ENCODE measurements at regions not wholly inside any gene's neighbourhood (a gene's known extent, or its start where the extent isn't known, plus 50 kb on each side); places are given as distances from the start of the nearest gene placed in this dataset.

DNA sequence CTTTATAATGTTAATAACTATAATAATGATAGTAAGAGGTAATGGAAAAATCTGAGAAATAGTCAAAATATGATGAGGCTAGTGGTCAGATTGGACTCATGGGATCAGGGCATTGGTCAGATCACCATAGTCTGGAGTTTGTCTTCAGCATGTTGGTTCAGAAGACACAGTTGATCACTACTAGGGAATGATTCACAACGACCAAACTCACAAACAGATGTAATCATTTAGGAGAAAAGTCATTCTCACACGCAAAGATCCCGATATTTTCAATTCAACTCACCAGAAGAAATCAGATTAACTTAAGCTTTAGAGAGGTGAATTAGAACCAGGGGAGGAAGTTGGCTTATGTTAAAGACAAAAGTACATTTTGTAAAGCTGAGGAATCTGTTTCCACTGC lies 131.8 kb downstream of the LURAP1L start:
- TF ChIP-seq TCF12 (IDR thresholded peaks at IDR 0.05; ENCODE audit: low read depth) (no peak), TAF1 (IDR thresholded peaks at IDR 0.05; ENCODE audit: low read depth) (no peak), CEBPB (IDR thresholded peaks at IDR 0.05) (no peak), FOXM1 (IDR thresholded peaks at IDR 0.05; ENCODE audit: borderline replicate concordance, low read depth) (no peak), RAD21 (IDR thresholded peaks at IDR 0.05; ENCODE audit: low read depth) (no peak), EP300 (IDR thresholded peaks at IDR 0.05; ENCODE audit: borderline replicate concordance) (no peak), TEAD4 (IDR thresholded peaks at IDR 0.05) (no peak), YY1 (IDR thresholded peaks at IDR 0.05; ENCODE audit: low read depth) (no peak), CREB1 (IDR thresholded peaks at IDR 0.05; ENCODE audit: low read depth) (no peak)
- TF ChIP-seq, protein P1, sequence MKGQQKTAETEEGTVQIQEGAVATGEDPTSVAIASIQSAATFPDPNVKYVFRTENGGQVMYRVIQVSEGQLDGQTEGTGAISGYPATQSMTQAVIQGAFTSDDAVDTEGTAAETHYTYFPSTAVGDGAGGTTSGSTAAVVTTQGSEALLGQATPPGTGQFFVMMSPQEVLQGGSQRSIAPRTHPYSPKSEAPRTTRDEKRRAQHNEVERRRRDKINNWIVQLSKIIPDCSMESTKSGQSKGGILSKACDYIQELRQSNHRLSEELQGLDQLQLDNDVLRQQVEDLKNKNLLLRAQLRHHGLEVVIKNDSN (IDR thresholded peaks at IDR 0.05) = no peak
- TF ChIP-seq, protein P2, sequence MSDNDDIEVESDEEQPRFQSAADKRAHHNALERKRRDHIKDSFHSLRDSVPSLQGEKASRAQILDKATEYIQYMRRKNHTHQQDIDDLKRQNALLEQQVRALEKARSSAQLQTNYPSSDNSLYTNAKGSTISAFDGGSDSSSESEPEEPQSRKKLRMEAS (IDR thresholded peaks at IDR 0.05) = no peak

Measured in Ishikawa (cell line).